Activated T-cell treated with anti-CD3 and anti-CD28 coated beads, Interleukin-2, amount 50 U/mL, for 72 hours (primary cell): ENCODE measurements at regions not wholly inside any gene's neighbourhood (a gene's known extent, or its start where the extent isn't known, plus 50 kb on each side); places are given as distances from the start of the nearest gene placed in this dataset.
"Not testable (repeated sequence)": the region's sequence is repeated elsewhere in the genome, so short reads cannot be mapped to it uniquely, and the experiment has no call there.

Experiments
- ATAC-seq, 2 donors: fragments of 150-1000 bp; cut with Tn5 transposase; replicated peaks in 1 of 2; 2 replicates each; pipeline ENCODE4 v1.10.0; 2021; ENCODE audit warnings: moderate library complexity in 2 of 2, mild to moderate bottlenecking in 1 of 2
- DNase-seq, 2 donors: peaks; one replicate each; pipeline ENCODE4 v3.0.0; 2021 to 2022; ENCODE audit warnings: mixed read lengths in 1 of 2
- H3K27ac Mint-ChIP-seq: one replicate; pipeline ENCODE4 v1.8.0; 2022; ENCODE audit warnings: mild to moderate bottlenecking, moderate library complexity, mixed read lengths
- H3K27me3 Mint-ChIP-seq: one replicate; pipeline ENCODE4 v1.8.0; 2022; ENCODE audit warnings: low read depth, mixed read lengths
- H3K36me3 Mint-ChIP-seq, 2 donors: one replicate each; pipeline ENCODE4 v1.8.0; 2022; ENCODE audit warnings: mixed read lengths in 2 of 2, mild to moderate bottlenecking in 1 of 2; ENCODE audit not compliant: insufficient read depth in 2 of 2
- H3K4me1 Mint-ChIP-seq: one replicate; pipeline ENCODE4 v1.8.0; 2022; ENCODE audit warnings: low read depth, mixed read lengths
- H3K4me3 Mint-ChIP-seq, 2 donors: one replicate each; pipeline ENCODE4 v1.8.0; 2022; ENCODE audit warnings: mild to moderate bottlenecking in 2 of 2, mixed read lengths in 2 of 2, moderate library complexity in 2 of 2
- H3K9me3 Mint-ChIP-seq, 2 donors: one replicate each; pipeline ENCODE4 v1.8.0; 2022; ENCODE audit warnings: mixed read lengths in 2 of 2

DNA sequence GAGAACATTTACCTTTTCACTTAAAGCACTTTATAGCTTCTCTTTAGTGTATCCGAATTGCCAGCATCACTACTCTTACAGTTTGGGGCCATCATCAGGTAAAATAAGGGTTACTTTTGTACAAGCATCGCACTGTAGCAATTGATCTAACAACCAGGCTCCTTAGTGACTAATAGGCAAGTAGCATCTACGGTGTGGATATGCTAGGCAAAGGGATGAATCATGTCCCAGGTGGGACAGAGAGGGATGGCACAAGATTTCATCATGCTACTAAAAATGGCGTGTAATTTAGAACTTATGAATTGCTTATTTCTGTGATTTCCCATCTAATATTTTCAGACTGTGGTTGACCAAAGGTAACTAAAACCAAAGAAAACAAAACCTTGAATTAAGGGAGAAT lies 582.3 kb downstream of the KCNH5 start:
- H3K36me3 Mint-ChIP-seq, result no peaks in the 10 kb centered on the region
- H3K9me3 Mint-ChIP-seq, result peaks cover 0 to 12% of the 10 kb centered on the region in 2 donors
- no peaks in the 10 kb centered on the region for H3K4me1 Mint-ChIP-seq
- no peak overlapping the region for H3K4me3 Mint-ChIP-seq
- H3K27ac Mint-ChIP-seq, result no peak overlapping the region
- no peaks in the 10 kb centered on the region for H3K27me3 Mint-ChIP-seq
- no peak for DNase-seq
- ATAC-seq, result no peak

DNA sequence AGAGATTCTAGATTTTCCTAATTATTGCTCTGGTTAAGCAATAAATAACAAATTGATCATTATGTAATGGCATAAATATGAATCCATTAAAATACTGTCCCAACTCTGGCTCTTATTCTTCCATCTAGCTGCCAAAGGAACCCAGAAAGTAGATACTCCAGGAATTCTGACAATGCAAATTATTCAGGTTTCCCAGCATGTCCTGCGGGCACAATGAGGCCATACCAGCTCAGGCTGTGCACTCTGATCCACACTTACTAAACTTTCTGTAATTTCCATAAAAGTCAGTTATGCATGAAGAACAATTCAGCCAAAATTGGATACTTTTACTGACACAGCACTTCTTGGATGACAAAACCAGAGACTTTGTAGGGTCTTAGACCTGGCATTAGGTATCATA lies 576.3 kb downstream of the KCNH5 start:
- Mint-ChIP-seq H3K9me3 (peaks cover 2 to 10% of the 10 kb centered on the region in 2 donors), H3K4me1 (no peaks in the 10 kb centered on the region), H3K36me3 (no peaks in the 10 kb centered on the region), H3K4me3 (no peak overlapping the region), H3K27me3 (no peaks in the 10 kb centered on the region), H3K27ac (no peak overlapping the region)
- no peak for ATAC-seq
- DNase-seq, result no peak

DNA sequence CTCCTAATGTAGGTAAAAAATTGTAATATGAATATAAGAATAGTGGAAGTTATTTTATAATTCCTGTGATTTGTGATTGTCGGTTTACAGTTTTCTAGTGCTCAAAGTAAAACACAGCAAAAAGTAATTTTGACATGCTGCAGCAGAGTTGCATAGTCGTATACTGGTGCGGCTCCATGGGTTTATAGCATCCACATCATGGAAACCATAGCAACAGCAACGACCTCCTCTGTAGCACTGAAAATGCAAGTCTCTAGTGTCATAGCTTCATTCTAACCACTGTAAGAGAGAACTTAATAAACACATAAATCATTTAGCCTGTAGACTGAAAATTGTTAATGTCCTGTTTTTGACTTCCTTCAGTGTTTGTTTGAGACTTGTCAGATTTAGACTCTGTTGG lies 574.3 kb downstream of the KCNH5 start:
- no peaks in the 10 kb centered on the region for H3K4me1 Mint-ChIP-seq
- DNase-seq (no peak), ATAC-seq (no peak)
- no peak overlapping the region for H3K27ac Mint-ChIP-seq
- H3K4me3 Mint-ChIP-seq, result no peak overlapping the region
- peaks cover 2 to 3% of the 10 kb centered on the region in 2 donors for H3K9me3 Mint-ChIP-seq
- H3K27me3 Mint-ChIP-seq, result no peaks in the 10 kb centered on the region
- no peaks in the 10 kb centered on the region for H3K36me3 Mint-ChIP-seq

DNA sequence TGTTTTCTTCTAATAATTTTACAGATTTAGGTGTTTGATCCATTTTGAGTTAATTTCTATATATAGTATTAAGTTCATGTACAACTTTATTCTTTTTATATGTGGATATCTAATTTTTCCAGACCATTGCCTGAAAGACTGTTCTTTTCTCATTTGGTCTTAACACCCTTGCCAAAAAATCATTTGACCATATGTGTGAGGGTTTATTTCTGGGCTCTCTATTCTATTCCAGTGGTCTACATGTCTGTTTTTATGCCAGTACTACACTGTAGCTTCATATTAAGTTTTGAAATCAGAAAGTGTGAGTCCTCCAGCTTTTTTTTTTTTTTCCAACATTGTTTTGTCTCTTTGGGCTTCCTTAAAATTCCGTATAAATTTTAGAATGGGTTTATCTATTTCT lies 554.1 kb downstream of the KCNH5 start:
- no peaks in the 10 kb centered on the region for H3K36me3 Mint-ChIP-seq
- DNase-seq, result no peak
- peaks cover 2 to 9% of the 10 kb centered on the region in 2 donors for H3K9me3 Mint-ChIP-seq

DNA sequence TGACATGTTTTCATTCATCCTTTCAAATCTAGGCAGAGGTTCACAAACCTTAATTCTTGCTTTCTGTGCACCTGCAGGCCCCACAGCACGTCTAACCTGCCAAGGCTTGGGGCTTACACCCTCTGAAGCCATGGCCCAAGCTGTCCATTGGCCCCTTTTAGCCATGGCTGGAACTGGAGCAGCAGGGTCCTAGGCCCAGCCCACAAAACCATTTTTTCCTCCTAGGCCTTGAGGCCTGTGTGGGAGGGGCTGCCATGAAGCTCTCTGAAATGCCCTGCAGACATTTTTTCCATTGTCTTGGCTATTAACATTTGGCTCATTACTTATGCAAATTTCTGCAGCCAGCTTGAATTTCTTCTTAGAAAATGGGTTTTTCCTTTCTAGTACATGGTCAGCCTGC lies 547.5 kb downstream of the KCNH5 start:
- ATAC-seq (no peak), DNase-seq (no peak)
- Mint-ChIP-seq H3K4me3 (no peak overlapping the region), H3K36me3 (peaks cover 0 to 2% of the 10 kb centered on the region in 2 donors), H3K27me3 (no peaks in the 10 kb centered on the region), H3K4me1 (no peaks in the 10 kb centered on the region), H3K9me3 (peaks cover 0 to 11% of the 10 kb centered on the region in 2 donors), H3K27ac (no peak overlapping the region)

More for the DNA sequence above, 554.1 kb downstream of the KCNH5 start:
- no peak overlapping the region for H3K4me3 Mint-ChIP-seq
- no peak for ATAC-seq
- H3K4me1 Mint-ChIP-seq, result no peaks in the 10 kb centered on the region
- no peak overlapping the region for H3K27ac Mint-ChIP-seq
- no peaks in the 10 kb centered on the region for H3K27me3 Mint-ChIP-seq

DNA sequence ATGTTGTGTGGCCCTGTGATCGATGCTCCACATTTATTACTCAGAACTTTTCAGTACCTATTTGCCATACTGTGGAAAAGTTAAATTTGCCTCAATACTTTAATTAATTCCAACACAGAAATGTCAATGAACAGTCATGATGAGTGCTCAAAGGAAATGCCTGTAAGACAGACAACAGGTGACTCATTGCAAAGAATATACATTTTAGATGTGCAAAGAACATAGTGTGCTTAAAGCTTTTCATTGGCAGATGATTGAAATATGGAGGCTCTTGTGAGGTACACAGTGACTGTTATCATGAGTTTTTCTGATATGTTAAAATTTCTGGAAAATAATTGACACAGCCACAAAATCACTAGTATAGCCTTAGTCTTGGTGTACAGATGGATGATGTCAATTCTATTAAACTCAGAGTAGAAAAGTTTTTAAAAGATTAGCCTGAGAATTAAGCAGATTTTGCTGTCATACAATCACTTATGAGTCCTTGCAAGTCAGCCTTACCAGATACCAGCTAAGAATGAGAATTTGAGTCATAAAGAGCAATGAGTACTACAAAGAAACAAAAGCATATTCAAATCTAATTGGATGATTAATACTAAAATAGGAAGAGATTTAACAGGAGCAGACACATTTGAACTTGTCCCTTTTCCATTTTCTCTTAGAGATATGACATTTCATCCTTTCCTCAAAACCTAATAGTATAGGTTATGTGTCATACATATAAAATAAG lies 544.1 kb downstream of the KCNH5 start:
- H3K4me1 Mint-ChIP-seq, result no peaks in the 10 kb centered on the region
- H3K36me3 Mint-ChIP-seq, result peaks cover 0 to 2% of the 10 kb centered on the region in 2 donors
- no peaks in the 10 kb centered on the region for H3K27me3 Mint-ChIP-seq

DNA sequence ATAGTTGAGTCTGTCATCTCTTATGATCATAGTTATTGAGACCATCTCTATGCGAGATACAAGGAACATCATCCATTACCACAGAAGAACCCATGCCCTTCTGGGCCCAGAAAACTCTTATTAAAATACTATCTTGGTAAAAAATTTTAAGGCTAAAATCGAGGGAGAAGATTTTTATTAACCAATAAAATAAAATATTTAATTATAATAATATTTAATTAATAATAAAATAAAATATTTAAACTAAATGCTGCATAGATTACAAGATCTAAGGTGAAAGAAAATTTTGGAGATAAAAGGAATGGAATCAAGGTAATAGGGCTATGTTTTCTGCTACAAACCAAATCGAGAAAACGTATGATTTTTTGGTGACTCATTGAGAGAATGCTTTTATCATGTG lies 540.2 kb downstream of the KCNH5 start:
- Mint-ChIP-seq H3K9me3 (peaks cover 3 to 7% of the 10 kb centered on the region in 2 donors), H3K4me3 (no peak overlapping the region), H3K36me3 (peaks cover 0 to 2% of the 10 kb centered on the region in 2 donors), H3K27ac (no peak overlapping the region), H3K27me3 (no peaks in the 10 kb centered on the region), H3K4me1 (no peaks in the 10 kb centered on the region)
- ATAC-seq (no peak), DNase-seq (no peak)

More for the DNA sequence above, 544.1 kb downstream of the KCNH5 start:
- no peak overlapping the region for H3K4me3 Mint-ChIP-seq
- no peak for DNase-seq
- no peak overlapping the region for H3K27ac Mint-ChIP-seq
- ATAC-seq, result no peak
- peaks cover 0 to 3% of the 10 kb centered on the region in 2 donors for H3K9me3 Mint-ChIP-seq

DNA sequence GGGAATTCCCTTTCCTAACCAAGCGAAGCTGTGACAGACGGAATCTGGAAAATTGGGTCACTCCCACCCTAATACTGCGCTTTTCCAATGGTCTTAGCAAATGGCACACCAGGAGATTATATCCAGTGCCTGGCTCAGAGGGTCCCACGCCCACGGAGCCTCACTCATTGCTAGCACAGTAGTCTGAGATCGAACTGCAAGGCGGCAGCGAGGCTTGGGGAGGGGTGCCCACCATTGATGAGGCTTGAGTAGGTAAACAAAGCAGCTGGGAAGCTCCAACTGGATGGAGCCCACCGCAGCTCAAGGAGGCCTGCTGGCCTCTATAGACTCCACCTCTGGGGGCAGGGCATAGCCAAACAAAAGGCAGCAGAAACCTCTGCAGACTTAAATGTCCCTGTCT lies 523.9 kb downstream of the KCNH5 start:
- not testable (repeated sequence) for DNase-seq, H3K4me3 Mint-ChIP-seq, H3K4me1 Mint-ChIP-seq, H3K27me3 Mint-ChIP-seq, ATAC-seq, H3K36me3 Mint-ChIP-seq, H3K27ac Mint-ChIP-seq
- H3K9me3 Mint-ChIP-seq, result peaks cover 21 to 31% of the 10 kb centered on the region in 2 donors

DNA sequence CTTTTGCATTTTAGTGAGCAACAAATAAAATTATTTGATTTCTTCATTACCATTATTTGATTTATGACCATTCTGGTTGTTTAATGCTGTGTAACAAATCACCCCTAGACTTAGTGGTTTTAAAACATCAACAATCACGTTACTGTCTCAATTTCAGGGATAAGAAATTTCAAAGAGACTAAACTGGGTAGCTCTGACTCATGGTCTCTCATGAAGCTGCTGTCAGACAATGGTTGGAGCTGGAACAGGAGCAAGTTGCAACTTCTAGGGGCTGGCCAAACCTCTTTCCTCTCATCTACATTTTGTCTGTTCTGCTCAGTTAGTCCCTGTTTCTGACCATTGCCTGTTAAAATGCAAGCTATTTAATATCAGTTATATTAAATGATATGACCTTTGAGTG lies 517.0 kb downstream of the KCNH5 start:
- DNase-seq (no peak), ATAC-seq (no peak)
- Mint-ChIP-seq H3K4me3 (no peak overlapping the region), H3K9me3 (peaks cover 7 to 9% of the 10 kb centered on the region in 2 donors), H3K27ac (no peak overlapping the region), H3K27me3 (no peaks in the 10 kb centered on the region), H3K36me3 (no peaks in the 10 kb centered on the region), H3K4me1 (no peaks in the 10 kb centered on the region)

DNA sequence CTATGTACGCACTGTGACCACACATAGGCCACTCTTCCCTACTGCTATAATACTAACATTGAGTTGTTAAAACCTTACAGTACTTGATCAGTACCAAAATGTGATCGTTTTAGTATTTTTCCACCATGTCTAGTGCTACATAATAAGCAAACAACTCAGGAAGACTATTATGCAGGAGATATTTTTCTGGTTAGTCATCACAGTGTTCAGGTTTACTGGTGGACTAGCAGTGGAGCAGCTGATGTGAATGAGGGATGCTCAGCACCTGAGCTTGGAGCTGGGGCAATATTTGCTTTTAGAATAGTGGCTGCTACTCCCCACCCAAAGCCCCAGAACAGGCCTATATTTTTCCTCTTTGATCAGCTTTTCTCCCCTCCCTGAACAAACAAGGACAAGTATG lies 513.1 kb downstream of the KCNH5 start:
- H3K4me1 Mint-ChIP-seq, result no peaks in the 10 kb centered on the region
- no peak overlapping the region for H3K27ac Mint-ChIP-seq
- H3K9me3 Mint-ChIP-seq, result peaks cover 2 to 3% of the 10 kb centered on the region in 2 donors
- no peak for ATAC-seq
- H3K36me3 Mint-ChIP-seq, result no peaks in the 10 kb centered on the region
- no peak for DNase-seq
- no peaks in the 10 kb centered on the region for H3K27me3 Mint-ChIP-seq
- no peak overlapping the region for H3K4me3 Mint-ChIP-seq

DNA sequence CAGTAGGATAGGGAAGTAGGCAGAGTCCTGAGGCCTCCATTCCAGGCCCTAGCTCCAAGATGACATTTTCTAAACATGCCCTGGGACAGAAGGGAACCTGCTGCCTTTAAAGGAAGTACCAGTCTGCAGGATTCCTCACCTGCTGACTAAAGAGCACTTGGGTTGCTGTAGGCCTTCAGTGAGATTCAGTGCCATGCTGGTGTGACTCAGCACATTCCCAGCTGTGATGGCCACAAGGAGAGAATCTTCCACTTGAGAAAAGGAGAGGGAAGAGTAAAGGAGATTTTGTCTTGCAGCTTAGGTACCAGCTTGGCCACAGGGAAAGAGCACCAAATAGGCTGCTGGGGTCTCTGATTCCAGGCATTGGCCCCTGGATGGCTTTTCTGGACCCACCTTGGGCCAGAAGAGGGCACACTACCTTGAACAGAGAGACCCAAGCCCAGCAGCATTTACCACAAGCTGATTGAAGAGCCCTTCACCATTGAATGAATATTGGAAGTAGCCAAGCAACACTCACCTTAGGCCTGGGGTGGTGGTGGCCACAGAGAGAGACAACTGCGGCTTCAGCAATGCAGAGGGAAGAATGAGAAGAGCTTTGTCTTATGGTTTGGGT lies 498.3 kb downstream of the KCNH5 start:
- DNase-seq (no peak), ATAC-seq (no peak)
- Mint-ChIP-seq H3K4me1 (no peaks in the 10 kb centered on the region), H3K27me3 (no peaks in the 10 kb centered on the region), H3K36me3 (peaks cover 3 to 4% of the 10 kb centered on the region in 2 donors), H3K4me3 (no peak overlapping the region), H3K27ac (no peak overlapping the region), H3K9me3 (peaks cover 11 to 18% of the 10 kb centered on the region in 2 donors)

DNA sequence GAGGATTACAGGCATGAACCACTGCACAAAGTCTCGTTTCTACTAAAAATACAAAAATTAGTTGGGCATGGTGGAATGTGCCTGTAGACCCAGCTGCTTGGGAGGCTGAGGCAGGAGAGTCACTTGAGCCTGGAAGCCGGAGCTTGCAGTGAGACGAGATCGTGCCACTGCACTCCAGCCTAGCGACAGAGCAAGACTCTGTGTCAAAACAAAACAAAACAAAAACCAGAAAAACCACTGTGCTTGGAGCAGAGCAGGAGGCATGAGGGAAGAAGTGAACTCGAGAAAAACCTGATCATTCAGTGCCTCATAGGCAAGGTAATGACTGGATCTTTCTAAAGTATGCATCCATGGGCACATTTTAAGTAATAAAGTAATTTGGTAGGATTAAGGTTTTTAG lies 487.8 kb downstream of the KCNH5 start:
- H3K27me3 Mint-ChIP-seq, result no peaks in the 10 kb centered on the region
- no peak for ATAC-seq
- H3K9me3 Mint-ChIP-seq, result peaks cover 0 to 6% of the 10 kb centered on the region in 2 donors
- no peak overlapping the region for H3K27ac Mint-ChIP-seq
- H3K4me1 Mint-ChIP-seq, result no peaks in the 10 kb centered on the region
- no peak for DNase-seq
- H3K36me3 Mint-ChIP-seq, result no peaks in the 10 kb centered on the region
- no peak overlapping the region for H3K4me3 Mint-ChIP-seq

DNA sequence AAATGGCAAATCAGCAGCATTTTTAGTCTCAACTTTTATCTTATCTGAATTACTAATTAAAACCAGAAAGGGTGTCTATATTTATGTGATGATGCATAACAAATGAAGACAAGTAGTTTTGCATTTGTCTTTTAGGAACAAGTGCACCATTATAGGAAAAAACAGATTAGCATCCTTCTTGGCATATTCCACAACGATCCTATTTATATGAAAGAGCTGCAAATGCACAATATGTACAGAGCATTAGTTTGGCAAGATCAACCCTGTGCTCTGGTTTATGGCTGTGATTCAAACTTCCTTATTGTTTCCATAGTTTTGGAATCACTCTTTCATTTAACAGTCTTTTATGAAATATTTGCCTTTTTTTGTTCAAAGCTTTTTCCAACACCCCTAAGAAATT lies 486.8 kb downstream of the KCNH5 start:
- H3K4me1 Mint-ChIP-seq, result no peaks in the 10 kb centered on the region
- H3K27ac Mint-ChIP-seq, result no peak overlapping the region
- peaks cover 2 to 6% of the 10 kb centered on the region in 2 donors for H3K9me3 Mint-ChIP-seq
- no peak overlapping the region for H3K4me3 Mint-ChIP-seq
- ATAC-seq (no peak), DNase-seq (no peak)
- H3K36me3 Mint-ChIP-seq, result no peaks in the 10 kb centered on the region
- no peaks in the 10 kb centered on the region for H3K27me3 Mint-ChIP-seq

DNA sequence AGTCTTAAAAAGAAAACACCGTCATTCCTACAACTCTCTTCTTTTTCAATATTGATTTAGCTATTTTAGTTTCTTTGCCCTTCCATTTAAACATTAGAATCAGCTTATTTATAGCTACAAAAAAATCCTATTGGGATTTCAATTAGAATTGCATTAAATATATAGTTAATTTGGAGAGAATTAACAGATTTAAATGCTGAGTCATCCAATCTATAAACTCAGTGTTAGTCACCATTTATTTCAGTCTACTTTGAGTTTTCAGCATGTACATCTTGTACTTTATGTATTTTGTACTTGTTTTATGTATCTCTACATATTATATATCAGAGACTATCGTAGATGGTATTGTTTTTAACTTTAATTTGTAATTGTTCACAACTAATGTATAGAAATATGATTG lies 460.0 kb downstream of the KCNH5 start:
- Mint-ChIP-seq H3K36me3 (no peaks in the 10 kb centered on the region), H3K4me3 (no peak overlapping the region), H3K27me3 (no peaks in the 10 kb centered on the region), H3K9me3 (peaks cover 0 to 2% of the 10 kb centered on the region in 2 donors), H3K27ac (no peak overlapping the region), H3K4me1 (no peaks in the 10 kb centered on the region)
- no peak for ATAC-seq
- no peak for DNase-seq
